ENCODE measurements at regions not wholly inside any gene's neighbourhood (a gene's known extent, or its start where the extent isn't known, plus 50 kb on each side); places are given as distances from the start of the nearest gene placed in this dataset.

DNA sequence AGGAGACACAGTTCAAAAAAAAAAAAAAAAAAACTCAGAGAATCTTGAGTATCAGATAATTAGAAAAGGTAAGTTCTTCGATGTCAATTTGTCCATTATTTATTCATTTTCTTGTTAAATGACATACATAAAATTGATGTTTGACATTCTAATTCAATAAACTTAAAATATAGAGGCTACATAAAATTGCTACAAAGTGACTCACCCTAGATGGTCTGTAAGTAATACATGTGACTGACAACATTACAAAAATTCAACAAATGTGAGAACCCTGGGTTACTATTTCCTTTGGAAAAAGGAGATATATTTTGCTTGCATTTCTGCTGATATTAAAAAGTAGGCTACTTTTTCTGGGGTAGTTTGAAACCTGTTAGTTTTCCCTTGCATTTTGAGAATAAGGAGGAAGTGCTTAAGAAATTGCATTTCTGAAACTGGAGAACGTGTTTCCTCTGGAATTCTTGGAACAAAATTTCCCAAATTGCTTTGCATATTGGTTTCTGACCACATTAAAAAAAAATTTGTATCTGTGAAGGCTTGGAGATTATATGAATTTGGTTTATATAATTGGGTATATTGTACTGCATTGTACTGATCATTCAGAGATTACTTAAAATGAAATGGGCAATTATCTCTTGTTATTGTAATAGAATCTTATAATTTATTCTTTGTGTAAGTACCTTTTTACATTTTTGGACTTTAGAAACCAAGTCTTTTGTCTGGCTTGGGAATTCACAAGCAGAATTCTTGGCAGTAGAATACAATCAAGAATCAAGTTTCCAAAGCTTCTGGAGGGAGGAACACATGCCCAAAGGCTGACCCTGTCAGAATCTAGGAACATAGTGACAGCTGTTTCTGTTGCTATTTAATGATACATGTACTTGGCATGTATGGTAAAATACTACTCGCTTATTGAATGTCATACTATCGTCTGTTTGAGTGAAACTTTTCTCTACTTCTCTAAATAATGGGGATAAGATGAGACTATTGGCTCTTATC, 106.1 kb downstream of the DSEL start:
- TF ChIP-seq, protein P1, sequence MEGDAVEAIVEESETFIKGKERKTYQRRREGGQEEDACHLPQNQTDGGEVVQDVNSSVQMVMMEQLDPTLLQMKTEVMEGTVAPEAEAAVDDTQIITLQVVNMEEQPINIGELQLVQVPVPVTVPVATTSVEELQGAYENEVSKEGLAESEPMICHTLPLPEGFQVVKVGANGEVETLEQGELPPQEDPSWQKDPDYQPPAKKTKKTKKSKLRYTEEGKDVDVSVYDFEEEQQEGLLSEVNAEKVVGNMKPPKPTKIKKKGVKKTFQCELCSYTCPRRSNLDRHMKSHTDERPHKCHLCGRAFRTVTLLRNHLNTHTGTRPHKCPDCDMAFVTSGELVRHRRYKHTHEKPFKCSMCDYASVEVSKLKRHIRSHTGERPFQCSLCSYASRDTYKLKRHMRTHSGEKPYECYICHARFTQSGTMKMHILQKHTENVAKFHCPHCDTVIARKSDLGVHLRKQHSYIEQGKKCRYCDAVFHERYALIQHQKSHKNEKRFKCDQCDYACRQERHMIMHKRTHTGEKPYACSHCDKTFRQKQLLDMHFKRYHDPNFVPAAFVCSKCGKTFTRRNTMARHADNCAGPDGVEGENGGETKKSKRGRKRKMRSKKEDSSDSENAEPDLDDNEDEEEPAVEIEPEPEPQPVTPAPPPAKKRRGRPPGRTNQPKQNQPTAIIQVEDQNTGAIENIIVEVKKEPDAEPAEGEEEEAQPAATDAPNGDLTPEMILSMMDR (IDR thresholded peaks at IDR 0.05; ENCODE audit: insufficient read depth, low read length, missing control alignments), result no peak
- no peak for DNase-seq (ENCODE audit: low read depth, low spot score)
- H3K4me3 ChIP-seq (ENCODE audit: low read depth, low read length), result no peak overlapping the region
- ChIA-PET CTCF (no interaction called here), POLR2A (no interaction called here)

DNA sequence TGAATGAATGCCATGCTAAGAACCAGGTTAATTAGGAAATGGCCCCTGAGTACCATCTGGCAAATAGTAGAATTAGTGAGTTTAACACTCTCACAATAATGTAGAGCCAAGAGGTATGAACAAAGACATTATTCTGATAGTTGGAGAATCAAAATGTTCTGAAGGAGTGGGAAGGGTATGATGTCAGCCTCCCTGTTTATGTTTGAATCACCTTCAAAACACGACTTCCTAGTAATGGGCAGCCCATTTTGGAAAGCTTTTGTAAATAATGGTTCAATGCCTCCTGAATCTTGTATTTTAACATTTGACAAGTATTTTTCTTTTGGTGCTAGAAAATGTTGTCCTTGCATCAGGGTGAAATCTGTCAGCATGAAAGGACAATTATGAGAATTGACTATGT, 108.3 kb downstream of the DSEL start:
- no peak for DNase-seq (ENCODE audit: low read depth, low spot score)
- no peak overlapping the region for H3K4me3 ChIP-seq (ENCODE audit: low read depth, low read length)
- ChIA-PET CTCF (interaction anchor here (1.2 kb wide), 1 partner anchor 208 kb away, joined by 3 read pairs; no protein-coding TSS in a partner anchor), POLR2A (no interaction called here)
- TF ChIP-seq, protein P1 (IDR thresholded peaks at IDR 0.05; ENCODE audit: insufficient read depth, low read length, missing control alignments), result no peak

DNA sequence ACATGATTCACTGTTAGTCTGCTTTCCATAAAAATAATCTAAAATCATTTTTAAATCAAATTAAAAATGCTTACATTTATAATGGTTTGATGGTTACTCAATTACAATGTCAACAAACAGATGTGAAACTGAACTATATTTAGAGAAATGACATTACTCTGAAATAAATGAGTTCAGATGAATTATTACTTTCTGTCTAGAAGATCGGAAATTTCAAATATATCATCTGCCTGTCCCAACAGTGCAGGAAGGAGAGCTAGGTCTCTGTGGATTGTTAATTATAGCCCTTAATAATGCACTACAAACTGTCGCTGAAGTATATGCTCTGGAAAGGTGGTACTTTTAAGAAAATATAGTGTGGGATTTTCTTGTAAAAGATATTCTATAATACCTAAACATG, 109.8 kb downstream of the DSEL start:
- TF ChIP-seq, protein P1 (IDR thresholded peaks at IDR 0.05; ENCODE audit: insufficient read depth, low read length, missing control alignments), result no peak
- H3K4me3 ChIP-seq (ENCODE audit: low read depth, low read length), result no peak overlapping the region
- POLR2A ChIA-PET, result no interaction called here
- CTCF ChIA-PET, result no interaction called here
- DNase-seq (ENCODE audit: low read depth, low spot score), result no peak

DNA sequence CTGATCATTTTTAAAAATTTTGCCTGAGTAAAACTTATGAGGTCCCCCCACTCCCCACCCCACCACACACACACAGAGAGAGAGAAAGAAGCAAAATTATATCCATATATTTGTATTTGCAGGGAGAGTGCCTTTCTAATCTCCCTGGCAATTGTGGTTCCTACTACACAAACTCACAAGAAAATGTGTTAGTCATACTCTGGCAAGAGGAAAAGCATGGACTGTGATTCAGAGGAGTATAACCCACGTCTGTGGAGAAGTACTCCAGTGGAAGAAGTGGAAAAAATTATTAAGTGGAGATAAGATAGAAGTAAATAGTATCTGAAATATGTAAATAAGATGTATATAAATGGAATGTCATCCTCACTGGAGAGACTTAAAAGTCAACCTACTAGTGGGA, 114.0 kb downstream of the DSEL start:
- TF ChIP-seq, protein P1 (IDR thresholded peaks at IDR 0.05; ENCODE audit: insufficient read depth, low read length, missing control alignments), result no peak
- no peak overlapping the region for H3K4me3 ChIP-seq (ENCODE audit: low read depth, low read length)
- CTCF ChIA-PET, result no interaction called here
- peak; percentile 31 for DNase-seq (ENCODE audit: low read depth, low spot score)
- POLR2A ChIA-PET, result no interaction called here

DNA sequence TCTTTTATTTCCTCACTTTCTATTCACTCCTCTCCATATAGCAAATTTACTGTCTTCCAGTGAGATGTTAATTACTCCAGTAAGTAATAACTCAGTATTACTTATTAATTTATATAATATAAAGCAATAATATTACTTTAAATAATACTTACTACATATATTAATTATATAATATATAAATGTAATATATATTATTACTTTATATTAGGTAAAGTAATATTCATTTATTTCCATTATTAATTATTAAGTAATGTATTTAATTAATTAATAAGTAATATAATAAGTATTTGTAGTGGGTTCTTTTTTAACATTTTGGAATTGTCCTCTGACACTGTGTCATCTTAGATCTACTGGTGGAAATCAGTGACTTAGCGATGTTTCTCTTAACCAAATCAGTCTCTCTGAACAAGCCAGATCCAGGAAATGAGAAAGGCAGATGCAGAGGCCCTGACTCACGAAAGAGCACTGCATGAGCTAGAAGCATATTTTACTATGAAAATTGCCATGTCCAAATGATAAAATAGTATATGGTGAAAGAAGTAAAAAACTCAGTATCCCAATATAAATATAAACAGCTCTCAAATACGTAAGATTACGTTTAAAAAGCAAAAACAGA, 115.9 kb downstream of the DSEL start:
- no peak overlapping the region for H3K4me3 ChIP-seq (ENCODE audit: low read depth, low read length)
- ChIA-PET POLR2A (no interaction called here), CTCF (interaction anchor here (0.9 kb wide), 1 partner anchor 1223 kb away, joined by 3 read pairs; no protein-coding TSS in a partner anchor)
- TF ChIP-seq, protein P1 (IDR thresholded peaks at IDR 0.05; ENCODE audit: insufficient read depth, low read length, missing control alignments), result no peak
- DNase-seq (ENCODE audit: low read depth, low spot score), result peak; percentile 38

DNA sequence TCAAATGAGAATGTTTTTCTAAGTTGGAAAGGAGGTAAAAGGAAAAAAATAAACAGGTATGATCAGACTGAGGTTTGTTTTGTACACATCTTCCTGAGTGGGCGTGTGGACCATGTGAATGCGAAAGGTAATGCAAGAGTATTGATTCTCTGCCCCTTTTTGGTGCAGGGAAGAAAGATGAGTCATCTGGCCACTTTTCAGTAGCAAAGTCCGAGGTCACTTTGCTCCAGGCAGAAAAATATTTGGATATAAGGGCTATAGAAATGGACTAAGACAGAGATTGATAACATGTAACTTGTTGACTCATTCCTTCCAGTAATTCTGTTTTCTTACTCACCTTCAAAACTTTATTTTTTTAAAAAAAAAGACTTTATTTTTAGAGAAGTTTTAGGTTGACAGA, 130.5 kb downstream of the DSEL start:
- TF ChIP-seq, protein P1 (IDR thresholded peaks at IDR 0.05; ENCODE audit: insufficient read depth, low read length, missing control alignments), result no peak
- no peak overlapping the region for H3K4me3 ChIP-seq (ENCODE audit: low read depth, low read length)
- ChIA-PET POLR2A (no interaction called here), CTCF (no interaction called here)
- DNase-seq (ENCODE audit: low read depth, low spot score), result no peak
